IPS-NIHi11 (cell line): ENCODE measurements at regions not wholly inside any gene's neighbourhood (a gene's known extent, or its start where the extent isn't known, plus 50 kb on each side); places are given as distances from the start of the nearest gene placed in this dataset.
A peak's percentile ranks its signal among the peaks of the same experiment; 100 is the strongest.

Experiments used
- DNase-seq: peaks from one replicate; pipeline ENCODE4 v3.0.0; 2012; ENCODE audit warnings: mixed read lengths, low spot score

DNA sequence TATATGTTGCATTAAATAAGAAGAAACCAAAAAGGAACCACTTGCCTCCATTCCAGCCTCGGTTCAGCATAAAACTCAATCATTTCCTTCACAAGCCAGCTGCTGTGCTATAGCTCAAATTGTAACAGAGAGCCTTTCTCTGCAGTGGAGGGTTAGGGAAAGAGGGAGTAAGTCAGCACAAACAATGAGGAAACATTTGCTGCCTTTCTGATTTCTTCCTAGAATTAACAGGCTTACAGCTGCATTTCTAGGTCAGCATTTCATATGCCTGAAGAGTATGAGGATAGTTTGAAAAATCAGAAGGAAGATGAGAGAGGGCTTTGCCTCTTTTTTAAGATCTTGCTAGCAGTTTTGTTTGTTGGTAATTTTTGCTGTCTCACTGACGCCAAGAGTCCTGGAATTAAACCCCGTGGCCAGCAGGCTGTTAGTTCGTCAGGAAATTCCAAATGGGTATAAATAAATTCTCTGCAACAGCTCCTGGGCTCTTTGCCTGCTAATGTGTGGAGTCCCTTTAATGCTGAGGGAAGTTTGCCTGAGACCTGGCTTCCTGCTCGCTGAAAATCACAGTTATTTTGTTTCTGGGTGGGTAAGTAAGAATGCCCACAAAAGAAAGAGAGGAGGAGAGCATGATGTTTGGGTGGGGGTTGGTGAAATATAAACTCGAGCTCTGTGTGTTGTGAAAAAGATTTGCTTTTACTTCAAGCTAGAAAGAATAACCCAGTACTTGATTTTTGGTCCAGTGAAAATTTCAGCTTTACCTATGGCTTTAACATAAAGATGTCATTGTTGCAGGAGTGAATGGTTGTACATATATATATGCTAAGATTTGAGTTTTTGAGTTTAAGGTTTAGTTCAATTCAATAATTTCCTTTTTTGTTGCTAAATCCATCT, 148.1 kb upstream of the DMRT1 start:
- DNase-seq, result no peak

DNA sequence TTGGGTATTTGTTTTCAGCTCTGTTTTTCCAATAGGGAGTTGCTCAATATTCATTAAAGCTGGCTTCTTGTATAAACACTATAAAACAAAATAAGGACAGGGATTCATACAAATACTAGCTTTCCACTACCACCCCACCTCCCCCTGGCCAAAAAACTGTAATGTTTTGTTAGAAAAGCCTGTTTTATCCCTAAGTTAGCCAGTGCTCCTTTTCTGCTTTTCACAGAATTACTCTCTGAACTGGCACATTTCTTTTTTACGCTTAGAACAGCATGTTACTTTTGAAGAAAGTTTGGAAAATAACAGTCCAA, 147.4 kb upstream of the DMRT1 start:
- no peak for DNase-seq

DNA sequence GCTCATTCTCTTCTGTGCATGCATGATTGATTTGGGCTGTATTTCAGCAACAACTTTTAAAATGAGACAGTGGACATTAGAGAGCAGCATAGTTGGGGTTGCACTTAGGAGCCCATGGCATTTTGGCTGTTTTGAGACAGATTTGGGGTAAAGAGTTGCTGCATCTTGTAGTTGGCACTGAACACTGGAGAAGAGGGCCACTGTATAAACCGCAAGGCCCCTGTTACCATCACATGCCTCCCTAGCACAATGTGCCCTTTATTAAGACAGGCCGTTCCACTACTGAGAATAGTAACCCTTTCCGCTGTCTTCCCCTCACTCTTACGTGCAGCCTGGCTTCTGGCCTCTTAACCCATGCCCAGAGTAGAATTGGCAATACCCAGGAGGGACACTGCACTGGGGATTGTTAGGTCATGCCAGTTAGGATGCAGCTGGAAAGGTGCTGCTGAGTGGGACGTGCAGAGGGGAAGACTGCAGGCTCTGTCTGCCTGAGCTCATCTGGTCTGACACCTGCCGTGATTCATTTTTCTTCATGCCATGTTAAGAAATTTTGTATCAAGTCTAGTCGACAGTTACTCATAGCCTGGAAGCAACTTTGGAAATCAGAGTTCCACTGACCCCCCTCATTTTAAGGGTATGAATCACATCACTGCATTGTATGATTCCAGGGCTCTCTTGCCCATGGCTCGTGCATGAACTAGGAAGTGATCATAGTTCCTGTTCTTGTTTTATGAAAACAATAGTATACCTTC, 146.9 kb upstream of the DMRT1 start:
- no peak for DNase-seq

DNA sequence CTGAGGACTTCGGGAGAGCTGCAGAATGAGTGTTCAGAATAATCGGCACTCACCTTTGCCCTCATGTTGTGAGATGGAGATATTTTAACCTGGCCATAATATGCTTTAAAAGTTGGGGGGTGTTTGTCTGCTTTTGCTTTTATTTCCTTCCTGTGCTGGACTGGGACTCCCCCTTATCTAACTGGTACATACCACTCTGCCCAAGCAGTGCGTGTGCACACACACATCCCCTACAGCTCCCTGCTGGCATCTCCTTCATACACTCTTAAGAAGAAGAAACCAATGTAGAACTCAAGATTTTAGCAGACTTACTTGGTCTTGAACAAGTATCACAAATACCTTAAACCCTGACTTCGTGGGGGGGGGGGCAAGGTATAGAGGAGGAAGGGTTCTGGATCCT, 146.2 kb upstream of the DMRT1 start:
- DNase-seq, result no peak

DNA sequence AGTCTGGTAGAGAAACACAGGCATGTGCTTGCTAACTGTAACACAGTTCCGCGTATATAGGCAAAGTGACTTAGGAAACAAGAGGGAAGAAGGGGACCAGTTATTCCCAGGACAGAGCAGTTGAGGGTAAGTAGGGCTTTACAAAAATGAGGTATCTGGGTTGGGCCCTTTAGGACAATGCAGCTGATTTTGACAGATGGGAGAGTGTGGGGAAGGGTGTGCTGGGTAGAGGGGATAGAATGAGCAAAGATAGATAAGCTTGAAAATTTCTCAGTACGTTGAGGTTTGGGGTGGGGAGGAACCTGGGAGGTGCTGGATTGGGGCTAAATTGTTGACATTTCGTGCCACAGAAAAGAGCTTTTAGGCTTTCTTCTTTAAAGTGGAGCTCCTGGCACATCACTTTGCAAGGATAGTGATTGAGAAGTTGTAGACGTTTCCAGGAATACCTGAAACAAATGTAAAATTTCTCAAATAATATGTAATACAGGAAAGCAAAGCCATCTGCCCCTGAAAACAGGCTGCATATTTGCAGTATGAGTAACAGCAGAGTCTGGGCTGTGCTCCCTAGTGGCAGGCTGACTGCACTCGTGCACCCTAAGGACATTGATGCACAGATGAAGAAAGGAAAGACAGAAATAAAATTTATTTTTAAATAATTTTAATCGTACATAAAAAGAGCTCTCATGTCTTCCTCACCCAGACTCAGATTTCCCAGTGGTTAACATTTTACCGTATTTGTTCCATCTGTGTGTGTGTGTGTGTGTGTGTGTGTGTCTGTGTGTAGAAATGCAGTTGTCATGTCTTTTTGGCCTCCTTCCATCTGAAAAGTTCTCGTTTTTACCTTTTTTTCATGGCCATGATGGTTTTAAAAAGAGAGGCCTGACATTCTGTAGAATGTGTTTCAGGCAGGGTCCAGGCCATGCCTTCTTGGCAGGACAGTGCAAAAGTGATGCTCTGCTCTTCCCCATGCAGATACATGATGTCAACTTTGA, 144.9 kb upstream of the DMRT1 start:
- no peak for DNase-seq

DNA sequence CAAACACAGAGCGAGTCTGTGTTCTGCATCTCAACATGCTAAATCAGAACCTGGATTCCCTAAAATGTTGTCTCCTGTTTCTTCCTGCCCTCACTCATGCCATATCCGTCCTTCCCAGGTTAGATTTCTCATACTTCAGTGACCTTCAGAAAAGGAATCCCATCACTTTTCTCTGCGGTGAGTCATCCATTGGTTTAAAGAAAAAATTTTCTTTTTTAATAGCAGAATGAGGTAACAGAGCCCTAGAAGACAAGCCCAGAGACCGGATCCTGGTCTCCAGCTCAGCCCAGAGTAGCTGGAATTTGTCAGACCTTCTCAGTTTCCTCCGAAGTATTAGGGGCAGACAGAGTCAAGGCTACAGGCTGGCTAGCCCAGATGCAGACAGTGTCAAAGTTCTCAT, 143.2 kb upstream of the DMRT1 start:
- no peak for DNase-seq

DNA sequence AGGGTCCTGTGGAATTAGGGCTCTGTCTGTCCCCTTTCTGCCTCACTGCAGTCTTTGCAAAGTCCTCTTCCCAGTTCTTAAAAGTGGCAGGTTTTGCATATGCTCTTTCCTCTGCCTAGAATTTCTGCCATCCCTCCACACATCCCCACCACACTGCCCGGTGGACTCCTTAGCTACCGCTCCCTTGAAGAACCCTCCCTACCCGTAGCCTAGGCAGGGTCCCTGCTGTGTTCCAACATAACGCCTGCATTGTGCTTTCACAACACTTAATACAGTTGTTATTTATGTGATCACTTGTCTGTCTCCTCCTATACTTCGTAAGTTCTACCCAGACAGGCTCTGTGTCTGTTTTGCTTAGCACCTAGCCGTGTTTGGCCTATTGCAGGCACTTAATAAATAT, 142.5 kb upstream of the DMRT1 start:
- no peak for DNase-seq

DNA sequence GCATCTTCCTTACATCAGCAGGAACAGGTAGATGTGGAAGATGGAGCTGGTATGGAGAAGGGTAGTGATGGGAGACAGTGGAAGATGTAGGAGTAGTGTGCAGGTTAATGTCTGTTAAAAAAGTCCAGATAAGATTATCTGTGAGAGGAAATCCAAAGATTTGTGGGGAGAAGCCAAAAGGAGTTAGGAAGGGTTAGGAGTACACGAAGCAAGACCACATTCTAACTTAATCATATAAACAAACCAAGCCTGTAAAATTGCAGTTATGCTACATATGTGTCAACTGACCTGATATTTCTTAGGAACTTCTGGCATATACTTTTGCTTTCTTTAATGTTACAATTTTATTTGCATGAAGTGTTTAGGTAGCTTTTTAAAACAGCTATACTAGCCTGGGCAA, 142.1 kb upstream of the DMRT1 start:
- DNase-seq, result no peak

DNA sequence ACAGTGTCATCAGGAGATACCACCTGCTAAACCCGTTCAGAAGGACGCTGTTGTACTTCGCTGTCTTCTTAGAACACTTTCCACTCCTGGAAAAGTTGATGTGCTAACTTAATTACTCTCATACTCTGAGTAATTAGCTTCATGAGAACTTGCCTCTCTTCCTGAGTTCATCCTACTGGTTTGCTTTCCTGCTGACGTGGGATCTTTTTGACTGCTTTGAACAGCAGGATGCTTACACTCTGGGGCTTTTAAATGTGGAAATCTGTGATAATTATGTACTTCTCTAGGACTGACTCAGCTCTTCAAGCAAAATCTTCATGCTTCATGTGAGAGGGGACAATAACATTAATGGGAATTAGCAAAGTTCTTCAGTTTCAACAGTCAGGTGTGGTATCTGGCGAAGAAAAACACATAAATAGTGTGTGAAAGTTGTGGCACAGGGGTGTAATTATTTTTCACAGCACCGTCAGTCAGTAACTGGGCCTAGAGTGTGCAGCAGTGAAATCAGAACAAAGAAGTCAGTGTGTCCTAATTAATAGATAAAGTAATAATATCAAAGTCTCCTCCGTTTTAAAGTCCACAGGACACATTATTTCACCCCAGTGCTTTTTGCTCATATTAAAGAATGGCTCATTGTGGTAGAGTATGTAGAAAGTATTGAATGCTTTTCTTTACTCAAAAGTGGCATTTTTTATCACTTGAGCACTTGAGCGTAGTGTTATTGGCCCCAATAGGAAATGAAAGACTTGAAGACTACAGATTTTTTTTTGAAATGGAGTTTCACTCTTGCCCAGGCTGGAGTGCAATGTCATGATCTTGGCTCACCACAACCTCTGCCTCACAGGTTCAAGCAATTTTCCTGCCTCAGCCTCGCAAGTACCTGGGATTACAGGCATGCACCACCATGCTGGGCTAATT, 140.9 kb upstream of the DMRT1 start:
- no peak for DNase-seq

DNA sequence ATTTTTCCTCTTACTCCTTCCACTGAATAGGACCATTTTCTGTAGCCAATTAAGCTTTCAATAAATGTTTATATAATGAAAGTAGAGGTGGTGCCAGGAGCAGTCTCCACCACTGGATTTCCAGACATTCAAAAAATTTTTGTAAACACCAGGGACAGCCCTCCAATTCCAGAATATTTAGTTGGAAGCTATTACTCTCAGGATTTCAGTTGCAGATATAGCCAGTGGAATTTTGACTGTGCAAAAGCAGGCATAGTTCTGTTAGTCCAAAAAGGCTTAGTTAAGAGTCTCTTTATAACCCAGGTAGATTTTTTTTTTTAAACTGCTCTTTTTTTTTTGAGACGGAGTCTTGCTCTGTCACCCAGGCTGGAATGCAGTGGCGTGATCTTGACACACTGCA, 138.1 kb upstream of the DMRT1 start:
- DNase-seq, result no peak

DNA sequence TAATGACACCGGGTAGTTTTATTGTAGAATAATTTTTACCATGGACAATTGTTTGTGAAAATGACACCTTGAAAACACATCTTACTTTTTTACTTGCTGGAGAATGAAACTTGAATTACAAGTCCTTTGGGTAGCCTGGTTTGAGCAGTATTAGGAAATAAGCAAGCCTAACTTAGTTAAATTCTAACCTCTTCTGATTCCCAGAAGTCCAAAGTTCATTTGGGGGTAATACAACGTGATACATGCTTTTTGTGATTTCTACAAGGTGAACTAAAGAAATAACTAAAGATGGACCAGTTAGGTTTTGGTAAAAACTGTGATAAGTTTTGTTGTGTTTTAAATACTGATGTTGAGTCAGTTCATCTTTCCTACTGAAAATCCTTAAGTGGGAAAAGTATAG, 135.4 kb upstream of the DMRT1 start:
- no peak for DNase-seq

DNA sequence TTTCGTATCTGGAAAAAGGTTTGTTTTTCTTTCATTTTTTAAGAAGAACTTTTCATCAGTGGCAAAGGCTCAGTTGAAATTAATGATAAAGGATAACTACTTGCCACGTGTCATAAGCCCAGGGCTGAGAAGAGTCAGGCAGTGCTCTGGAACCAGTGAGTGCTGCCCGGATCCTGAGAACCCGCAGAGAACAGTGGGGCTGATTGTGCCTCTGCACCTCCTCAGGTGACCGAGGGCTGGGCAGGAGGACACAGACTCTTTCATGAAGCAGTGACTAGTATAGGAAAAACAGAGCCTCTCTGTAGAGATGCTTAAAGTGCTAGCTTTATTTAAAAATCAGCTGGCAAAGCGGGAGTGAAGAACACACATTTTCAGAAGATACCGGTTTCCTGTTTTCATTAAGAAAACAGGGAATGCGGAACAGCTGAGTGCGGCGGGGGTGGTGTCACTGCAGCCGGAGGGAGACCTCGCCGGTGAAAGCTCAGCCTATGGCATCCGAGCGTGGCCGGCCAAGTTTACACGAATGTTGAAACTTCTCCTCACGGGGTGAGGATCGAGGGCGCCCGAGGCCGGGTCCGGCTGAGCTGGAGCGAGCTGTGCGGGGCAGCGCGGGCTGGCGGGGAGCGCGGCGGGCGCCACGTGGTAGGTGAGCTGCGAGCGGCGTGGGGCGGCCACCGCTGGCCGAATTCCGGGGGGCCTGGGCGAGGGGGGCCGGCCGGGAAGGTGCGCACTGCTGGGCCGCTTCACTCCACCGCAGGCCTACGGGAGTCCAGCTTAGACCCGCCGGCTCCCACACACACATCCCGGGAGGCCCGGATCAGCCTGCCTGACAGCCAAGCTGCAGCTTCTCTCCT, 134.7 kb upstream of the DMRT1 start:
- DNase-seq, result peak; percentile 71

DNA sequence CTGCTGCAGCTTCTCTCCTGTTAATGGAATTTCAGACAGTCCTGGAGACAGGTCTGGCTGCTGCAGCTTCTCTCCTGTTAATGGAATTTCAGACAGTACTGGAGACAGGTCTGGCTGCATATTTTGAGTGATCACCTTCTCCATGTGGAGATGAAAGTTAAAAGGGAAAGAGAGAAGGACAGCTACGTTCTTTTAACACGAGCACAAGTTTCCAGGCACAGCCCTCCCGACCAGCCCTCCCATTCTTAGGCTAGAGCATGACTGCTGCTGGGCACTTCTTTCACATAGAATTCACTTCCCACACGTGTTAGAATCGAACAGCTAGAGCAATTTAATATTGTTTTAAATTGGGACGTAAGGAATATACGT, 133.3 kb upstream of the DMRT1 start:
- no peak for DNase-seq

DNA sequence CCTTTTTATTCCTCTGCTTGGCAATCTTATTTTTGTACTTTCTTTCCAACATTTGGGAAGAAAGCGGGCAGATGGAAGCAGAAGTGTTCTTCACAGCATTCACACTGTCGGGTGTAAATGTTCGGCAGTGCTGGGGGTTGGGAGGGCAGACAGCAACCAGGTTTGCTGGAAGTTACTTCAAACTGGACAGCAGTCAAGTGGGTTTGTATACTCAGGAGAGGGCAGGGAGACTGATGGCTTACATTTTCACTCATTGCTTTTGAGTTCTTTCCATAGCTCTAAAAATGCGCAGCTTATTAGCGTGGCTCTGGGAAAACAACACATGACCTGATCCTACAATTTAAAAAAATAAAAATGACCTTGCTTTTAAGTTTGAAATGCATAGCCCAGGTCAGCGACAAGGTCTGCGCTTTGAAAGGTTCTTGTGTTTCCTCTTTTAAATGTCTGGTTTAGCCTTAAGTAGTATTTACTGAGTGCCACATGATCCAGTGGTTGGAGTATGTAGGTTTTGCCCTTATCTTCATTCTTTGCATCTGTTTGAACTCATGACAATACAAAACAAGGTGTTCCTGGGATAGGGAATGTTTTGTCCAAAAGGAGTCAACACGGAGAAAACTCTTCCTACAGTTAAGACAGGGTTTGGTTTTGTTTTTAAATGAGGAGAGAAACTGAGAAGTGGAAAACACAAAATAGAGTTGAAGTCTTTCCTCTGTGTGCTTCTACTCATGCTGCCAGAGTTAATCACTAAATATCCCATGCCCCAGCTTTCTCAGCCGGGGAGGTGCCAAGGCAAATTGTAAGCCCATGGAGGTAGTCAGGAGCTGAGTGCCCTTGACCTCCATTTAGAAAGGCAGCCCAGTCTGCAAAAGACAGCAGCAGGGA, 132.7 kb upstream of the DMRT1 start:
- DNase-seq, result no peak

DNA sequence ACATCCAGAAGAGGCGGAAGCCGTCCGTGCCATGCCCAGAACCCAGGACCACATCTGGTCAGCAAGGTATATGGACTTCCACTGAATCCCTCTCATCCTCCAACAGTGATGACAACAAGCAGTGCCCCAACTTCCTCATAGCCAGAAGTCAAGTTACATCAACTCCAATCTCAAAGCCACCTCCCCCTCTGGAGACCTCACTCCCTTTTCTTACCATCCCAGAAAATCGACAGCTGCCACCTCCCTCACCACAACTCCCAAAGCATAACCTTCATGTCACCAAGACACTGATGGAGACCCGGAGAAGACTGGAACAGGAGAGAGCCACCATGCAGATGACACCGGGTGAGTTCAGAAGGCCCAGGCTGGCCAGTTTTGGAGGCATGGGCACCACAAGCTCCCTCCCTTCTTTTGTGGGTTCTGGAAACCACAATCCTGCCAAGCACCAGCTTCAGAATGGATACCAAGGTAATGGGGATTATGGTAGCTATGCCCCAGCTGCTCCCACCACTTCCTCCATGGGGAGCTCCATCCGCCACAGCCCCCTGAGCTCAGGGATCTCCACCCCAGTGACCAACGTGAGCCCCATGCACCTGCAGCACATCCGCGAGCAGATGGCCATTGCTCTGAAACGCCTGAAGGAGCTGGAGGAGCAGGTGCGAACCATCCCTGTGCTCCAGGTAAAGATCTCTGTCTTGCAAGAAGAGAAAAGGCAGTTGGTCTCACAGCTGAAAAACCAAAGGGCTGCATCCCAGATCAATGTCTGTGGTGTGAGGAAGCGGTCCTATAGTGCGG, 130.3 kb upstream of the DMRT1 start:
- DNase-seq, result no peak

DNA sequence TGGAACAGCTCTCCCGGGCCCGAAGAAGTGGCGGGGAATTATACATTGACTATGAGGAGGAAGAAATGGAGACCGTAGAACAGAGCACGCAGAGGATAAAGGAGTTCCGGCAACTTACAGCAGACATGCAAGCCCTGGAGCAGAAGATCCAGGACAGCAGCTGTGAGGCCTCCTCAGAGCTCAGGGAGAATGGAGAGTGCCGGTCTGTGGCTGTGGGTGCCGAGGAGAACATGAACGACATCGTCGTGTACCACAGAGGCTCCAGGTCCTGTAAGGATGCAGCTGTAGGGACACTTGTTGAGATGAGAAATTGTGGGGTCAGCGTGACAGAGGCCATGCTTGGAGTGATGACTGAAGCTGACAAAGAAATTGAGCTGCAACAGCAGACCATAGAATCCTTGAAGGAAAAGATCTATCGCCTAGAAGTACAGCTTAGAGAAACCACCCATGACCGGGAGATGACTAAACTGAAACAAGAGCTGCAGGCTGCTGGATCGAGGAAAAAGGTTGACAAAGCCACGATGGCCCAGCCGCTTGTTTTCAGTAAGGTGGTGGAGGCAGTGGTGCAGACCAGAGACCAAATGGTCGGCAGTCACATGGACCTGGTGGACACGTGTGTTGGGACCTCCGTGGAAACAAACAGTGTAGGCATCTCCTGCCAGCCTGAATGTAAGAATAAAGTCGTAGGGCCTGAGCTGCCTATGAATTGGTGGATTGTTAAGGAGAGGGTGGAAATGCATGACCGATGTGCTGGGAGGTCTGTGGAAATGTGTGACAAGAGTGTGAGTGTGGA, 129.5 kb upstream of the DMRT1 start:
- no peak for DNase-seq

DNA sequence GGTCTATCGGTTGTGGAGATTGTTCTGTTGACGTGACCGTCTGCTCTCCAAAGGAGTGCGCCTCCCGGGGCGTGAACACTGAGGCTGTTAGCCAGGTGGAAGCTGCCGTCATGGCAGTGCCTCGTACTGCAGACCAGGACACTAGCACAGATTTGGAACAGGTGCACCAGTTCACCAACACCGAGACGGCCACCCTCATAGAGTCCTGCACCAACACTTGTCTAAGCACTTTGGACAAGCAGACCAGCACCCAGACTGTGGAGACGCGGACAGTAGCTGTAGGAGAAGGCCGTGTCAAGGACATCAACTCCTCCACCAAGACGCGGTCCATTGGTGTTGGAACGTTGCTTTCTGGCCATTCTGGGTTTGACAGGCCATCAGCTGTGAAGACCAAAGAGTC, 128.9 kb upstream of the DMRT1 start:
- DNase-seq, result no peak

DNA sequence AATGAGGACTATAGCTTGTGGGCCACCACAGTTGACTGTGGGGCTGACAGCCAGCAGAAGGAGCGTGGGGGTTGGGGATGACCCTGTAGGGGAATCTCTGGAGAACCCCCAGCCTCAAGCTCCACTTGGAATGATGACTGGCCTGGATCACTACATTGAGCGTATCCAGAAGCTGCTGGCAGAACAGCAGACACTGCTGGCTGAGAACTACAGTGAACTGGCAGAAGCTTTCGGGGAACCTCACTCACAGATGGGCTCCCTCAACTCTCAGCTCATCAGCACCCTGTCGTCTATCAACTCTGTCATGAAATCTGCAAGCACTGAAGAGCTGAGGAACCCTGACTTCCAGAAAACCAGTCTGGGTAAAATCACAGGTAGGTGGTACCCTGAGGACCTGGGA, 128.4 kb upstream of the DMRT1 start:
- no peak for DNase-seq
